Spleen (tissue), 11 donors: ENCODE measurements at regions not wholly inside any gene's neighbourhood (a gene's known extent, or its start where the extent isn't known, plus 50 kb on each side); places are given as distances from the start of the nearest gene placed in this dataset.
"Not testable (repeated sequence)": the region's sequence is repeated elsewhere in the genome, so short reads cannot be mapped to it uniquely, and the experiment has no call there.

Experiments used
- DNase-seq: peaks from one replicate; pipeline ENCODE4 v3.0.0-alpha.2; 2020
- H3K27ac ChIP-seq, 8 donors: fragments of 200-600 bp; sonication (generic) in 7 of 8; 1 replicate in 4 of 8; 2 replicates in 4 of 8; pipeline versions ENCODE4 v1.5.0 to v1.8.0; 2016 to 2021; ENCODE audit warnings: inconsistent platforms in 4 of 8, mild to moderate bottlenecking in 4 of 8, moderate library complexity in 1 of 8
- H3K27me3 ChIP-seq, 7 donors: fragments of 200-600 bp; sonication (generic) in 6 of 7; replicated peaks in 1 of 7; 1 replicate in 4 of 7; 2 replicates in 3 of 7; pipeline versions ENCODE4 v1.5.0 to v1.8.0; 2016 to 2021; ENCODE audit warnings: inconsistent platforms in 3 of 7, mild to moderate bottlenecking in 1 of 7
- H3K36me3 ChIP-seq, 6 donors: fragments of 200-600 bp; sonication (generic) in 5 of 6; 1 replicate in 4 of 6; 2 replicates in 2 of 6; pipeline versions ENCODE4 v1.5.0 to v1.8.0; 2016 to 2021; ENCODE audit warnings: inconsistent platforms in 2 of 6
- H3K4me1 ChIP-seq, 6 donors: fragments of 200-600 bp; sonication (generic) in 5 of 6; 1 replicate in 3 of 6; 2 replicates in 3 of 6; pipeline versions ENCODE4 v1.5.0 to v1.8.0; 2016 to 2021; ENCODE audit warnings: inconsistent platforms in 3 of 6
- H3K4me3 ChIP-seq, 8 donors: fragments of 200-600 bp; sonication (generic) in 7 of 8; 1 replicate in 4 of 8; 2 replicates in 4 of 8; pipeline versions ENCODE4 v1.5.0 to v1.8.0; 2016 to 2021; ENCODE audit warnings: inconsistent platforms in 4 of 8, mild to moderate bottlenecking in 4 of 8, moderate library complexity in 2 of 8
- H3K9me3 ChIP-seq, 8 donors: fragments of 200-600 bp; sonication (generic) in 7 of 8; 1 replicate in 4 of 8; 2 replicates in 4 of 8; pipeline versions ENCODE4 v1.5.0 to v1.8.0; 2016 to 2021; ENCODE audit warnings: inconsistent platforms in 4 of 8
- POLR2A ChIP-seq, 3 donors: fragments of 450-650 bp; IDR thresholded peaks; one replicate each; pipeline ENCODE4 v1.5.1; 2017; ENCODE audit warnings: antibody characterized with exemption in 3 of 3, mild to moderate bottlenecking in 1 of 3
- POLR2AphosphoS5 ChIP-seq, 3 donors: sonication (generic); formaldehyde crosslinking; IDR thresholded peaks; one replicate each; pipeline ENCODE4 v1.5.1; 2017; ENCODE audit warnings: antibody characterized with exemption in 3 of 3
- WGBS, 5 donors: extraction: QIAGEN DNeasy Blood & Tissue Kit in 3 of 5; methylation state at CpG; one replicate each; pipeline versions ENCODE4 v1.1.5 to v1.1.7; 2013 to 2018; 5-methylcytosine and 5-hydroxymethylcytosine counted together
- intact Hi-C: fragments of 100-400 bp; cut with DNase I; formaldehyde crosslinking; loops from one replicate; pipeline ENCODE4 v1.15.0; 2023; ENCODE audit warnings: low total_unique reads
- TF ChIP-seq, protein P1 (sequence below), 11 experiments: fragments of 200-600 bp in 7 of 11; fragments of 450-650 bp in 4 of 11; sonication (generic) in 4 of 11; IDR thresholded peaks in 8 of 11; conservative IDR thresholded peaks in 3 of 11; 1 replicate in 7 of 11; 2 replicates in 4 of 11; pipeline versions ENCODE4 v1.4.0 to v1.8.0; 2016 to 2021; ENCODE audit warnings: antibody characterized with exemption in 11 of 11, inconsistent platforms in 4 of 11, mild to moderate bottlenecking in 1 of 11
- donor health status: healthy with polysubstance abuse.
- donor health status: DM: no; HTN: no; CAD: no; lungs with moderate emphysema.
- donor health status: DM: no; HTN: no; CAD: no.
- donor health status: Bipolar disorder and iron deficiency.
- donor health status: healthy.
- donor health status: DM: no; HTN: no; CAD: no.
- donor health status: DM: yes; HTN: yes; CAD: no.

DNA sequence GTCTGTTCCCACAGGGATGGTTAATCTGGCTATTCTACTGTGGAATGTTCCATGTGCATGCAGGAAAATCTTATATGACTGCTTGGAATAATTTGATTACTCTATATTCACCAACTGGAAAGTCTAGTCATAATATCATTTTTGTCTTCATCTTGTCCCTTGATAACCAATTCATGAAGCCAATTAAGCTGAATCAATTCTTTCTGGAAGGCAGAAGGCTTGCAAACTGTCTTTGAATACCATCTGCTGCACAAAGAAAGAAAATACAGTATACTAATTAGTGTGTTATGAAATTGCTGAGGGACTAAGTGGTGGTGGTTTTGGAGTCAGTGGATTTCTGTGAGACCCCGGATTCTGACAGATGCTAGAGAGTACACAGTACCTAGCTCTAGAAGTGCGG, 546.5 kb upstream of the MIS18BP1 start:
- 78 to 89% (median 85%) methylated on average over 2 of the region's 2 CpGs for WGBS, 5 donors
- DNase-seq, result no peak
- TF ChIP-seq, protein P1, sequence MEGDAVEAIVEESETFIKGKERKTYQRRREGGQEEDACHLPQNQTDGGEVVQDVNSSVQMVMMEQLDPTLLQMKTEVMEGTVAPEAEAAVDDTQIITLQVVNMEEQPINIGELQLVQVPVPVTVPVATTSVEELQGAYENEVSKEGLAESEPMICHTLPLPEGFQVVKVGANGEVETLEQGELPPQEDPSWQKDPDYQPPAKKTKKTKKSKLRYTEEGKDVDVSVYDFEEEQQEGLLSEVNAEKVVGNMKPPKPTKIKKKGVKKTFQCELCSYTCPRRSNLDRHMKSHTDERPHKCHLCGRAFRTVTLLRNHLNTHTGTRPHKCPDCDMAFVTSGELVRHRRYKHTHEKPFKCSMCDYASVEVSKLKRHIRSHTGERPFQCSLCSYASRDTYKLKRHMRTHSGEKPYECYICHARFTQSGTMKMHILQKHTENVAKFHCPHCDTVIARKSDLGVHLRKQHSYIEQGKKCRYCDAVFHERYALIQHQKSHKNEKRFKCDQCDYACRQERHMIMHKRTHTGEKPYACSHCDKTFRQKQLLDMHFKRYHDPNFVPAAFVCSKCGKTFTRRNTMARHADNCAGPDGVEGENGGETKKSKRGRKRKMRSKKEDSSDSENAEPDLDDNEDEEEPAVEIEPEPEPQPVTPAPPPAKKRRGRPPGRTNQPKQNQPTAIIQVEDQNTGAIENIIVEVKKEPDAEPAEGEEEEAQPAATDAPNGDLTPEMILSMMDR (IDR thresholded peaks at IDR 0.05 in 8 of 11, conservative IDR thresholded peaks at IDR 0.05 in 3 of 11), result no peak
- TF ChIP-seq POLR2AphosphoS5 (IDR thresholded peaks at IDR 0.05) (no peak), POLR2A (IDR thresholded peaks at IDR 0.05) (no peak)
- no peak overlapping the region for H3K27ac ChIP-seq
- H3K4me1 ChIP-seq, result no peaks in the 10 kb centered on the region
- H3K4me3 ChIP-seq, result no peak overlapping the region
- intact Hi-C loops, result no loop called here
- H3K27me3 ChIP-seq, result no peaks in the 10 kb centered on the region
- no peaks in the 10 kb centered on the region for H3K36me3 ChIP-seq
- peaks cover 0 to 11% (median 4%) of the 10 kb centered on the region in 8 donors for H3K9me3 ChIP-seq

DNA sequence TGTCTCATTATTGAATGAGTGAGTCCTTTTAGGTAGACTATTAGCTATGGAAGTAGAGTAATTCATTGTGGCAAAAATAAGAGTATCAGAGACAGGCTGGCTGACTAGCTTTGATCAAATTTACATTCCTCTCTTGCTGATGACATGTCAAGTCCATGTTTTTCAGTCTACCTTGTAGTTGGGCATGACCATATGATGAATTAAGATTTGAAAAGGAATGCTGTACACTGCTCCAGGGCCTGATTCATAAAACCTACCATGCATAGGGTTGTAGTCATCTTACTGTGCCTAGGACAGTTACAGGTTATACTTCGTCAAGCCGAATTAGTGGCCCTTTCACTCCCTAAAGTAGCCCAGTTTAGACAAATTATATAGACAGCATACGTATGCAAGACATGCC, 545.7 kb upstream of the MIS18BP1 start:
- H3K36me3 ChIP-seq, result no peaks in the 10 kb centered on the region
- no peak for TF ChIP-seq POLR2A (IDR thresholded peaks at IDR 0.05)
- TF ChIP-seq POLR2AphosphoS5 (IDR thresholded peaks at IDR 0.05), result no peak
- TF ChIP-seq, protein P1 (IDR thresholded peaks at IDR 0.05 in 8 of 11, conservative IDR thresholded peaks at IDR 0.05 in 3 of 11), result no peak
- peaks cover 0 to 16% (median 4%) of the 10 kb centered on the region in 8 donors for H3K9me3 ChIP-seq
- no peak for DNase-seq
- intact Hi-C loops, result no loop called here
- 73 to 84% (median 80%) methylated on average over 3 of the region's 3 CpGs for WGBS, 5 donors
- no peak overlapping the region for H3K4me3 ChIP-seq
- no peaks in the 10 kb centered on the region for H3K4me1 ChIP-seq
- no peaks in the 10 kb centered on the region for H3K27me3 ChIP-seq
- H3K27ac ChIP-seq, result no peak overlapping the region

DNA sequence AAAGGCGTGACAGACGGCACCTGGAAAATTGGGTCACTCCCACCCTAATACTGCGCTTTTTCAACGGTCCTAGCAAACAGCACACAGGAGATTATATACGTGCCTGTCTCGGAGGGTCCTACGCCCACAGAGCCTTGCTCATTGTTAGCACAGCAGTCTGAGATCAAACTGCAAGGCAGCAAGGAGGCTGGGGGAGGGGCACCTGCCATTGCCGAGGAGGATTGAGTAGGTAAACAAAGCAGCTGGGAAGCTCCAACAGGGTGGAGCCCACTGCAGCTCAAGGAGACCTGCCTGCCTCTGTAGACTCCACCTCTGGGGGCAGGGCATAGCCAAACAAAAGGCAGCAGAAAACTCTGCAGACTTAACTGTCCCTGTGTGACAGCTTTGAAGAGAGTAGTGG, 543.0 kb upstream of the MIS18BP1 start:
- intact Hi-C loops, result not testable (repeated sequence)

DNA sequence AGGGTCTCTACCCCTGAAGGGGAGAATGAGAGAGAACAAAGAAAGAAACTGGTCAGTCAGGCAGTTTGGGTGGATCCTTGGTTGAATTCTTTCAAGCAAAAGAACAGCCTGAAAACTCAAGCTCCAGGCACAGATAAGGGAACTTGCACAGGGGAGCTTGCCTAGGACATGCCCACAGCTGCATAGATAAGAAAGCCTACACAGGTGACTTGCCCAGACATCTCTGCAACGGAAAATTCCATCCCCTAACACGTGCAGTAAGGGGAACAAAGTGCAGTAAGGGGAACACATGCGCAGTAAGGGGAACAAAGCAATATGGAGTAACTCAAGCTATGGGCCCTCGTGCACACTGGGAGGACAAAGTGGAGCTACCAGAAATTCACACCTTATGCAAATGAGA, 540.1 kb upstream of the MIS18BP1 start:
- peaks cover 0 to 38% (median 21%) of the 10 kb centered on the region in 8 donors for H3K9me3 ChIP-seq
- H3K36me3 ChIP-seq, result no peaks in the 10 kb centered on the region
- H3K27me3 ChIP-seq, result no peaks in the 10 kb centered on the region
- no peak for TF ChIP-seq POLR2A (IDR thresholded peaks at IDR 0.05)
- 75 to 83% (median 79%) methylated on average over 4 of the region's 4 CpGs for WGBS, 5 donors
- no peaks in the 10 kb centered on the region for H3K4me1 ChIP-seq
- H3K27ac ChIP-seq, result no peak overlapping the region
- H3K4me3 ChIP-seq, result no peak overlapping the region
- intact Hi-C loops, result no loop called here
- no peak for DNase-seq

More for the DNA sequence above, 543.0 kb upstream of the MIS18BP1 start:
- WGBS, 5 donors, result 80 to 89% (median 84%) methylated on average over 8 of the region's 8 CpGs
- H3K27ac ChIP-seq, DNase-seq, H3K36me3 ChIP-seq, H3K4me1 ChIP-seq, H3K27me3 ChIP-seq, H3K4me3 ChIP-seq: not testable (repeated sequence)
- peaks cover 0 to 19% (median 6%) of the 10 kb centered on the region in 8 donors for H3K9me3 ChIP-seq

DNA sequence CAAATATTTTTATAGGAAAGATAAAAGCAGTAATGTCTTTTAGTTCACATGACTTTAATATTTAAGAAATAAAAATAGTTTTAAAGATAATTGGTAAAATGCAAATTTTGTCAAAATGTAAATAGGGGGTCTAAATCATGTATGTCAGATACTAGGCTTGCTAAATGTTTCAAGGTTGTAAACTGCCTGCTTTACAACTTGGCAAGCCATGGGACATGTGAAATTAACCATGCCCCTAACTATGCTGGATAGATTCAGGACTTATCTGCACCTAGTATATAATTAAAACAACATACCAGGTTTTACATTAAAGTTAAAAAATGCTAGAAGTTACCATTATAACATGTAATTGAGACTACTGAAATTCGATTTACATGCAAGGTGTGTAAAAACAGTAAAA, 537.3 kb upstream of the MIS18BP1 start:
- H3K27me3 ChIP-seq, result no peaks in the 10 kb centered on the region
- no peaks in the 10 kb centered on the region for H3K36me3 ChIP-seq
- intact Hi-C loops, result no loop called here
- TF ChIP-seq POLR2AphosphoS5 (IDR thresholded peaks at IDR 0.05) (no peak), POLR2A (IDR thresholded peaks at IDR 0.05) (no peak)
- TF ChIP-seq, protein P1 (IDR thresholded peaks at IDR 0.05 in 8 of 11, conservative IDR thresholded peaks at IDR 0.05 in 3 of 11), result no peak
- peaks cover 0 to 56% (median 46%) of the 10 kb centered on the region in 8 donors for H3K9me3 ChIP-seq
- no peak overlapping the region for H3K27ac ChIP-seq
- DNase-seq, result no peak
- H3K4me3 ChIP-seq, result no peak overlapping the region
- WGBS, 5 donors, result 52 to 77% (median 65%) methylated on average over 1 of the region's 1 CpG
- H3K4me1 ChIP-seq, result no peaks in the 10 kb centered on the region
